ENCODE measurements at regions not wholly inside any gene's neighbourhood (a gene's known extent, or its start where the extent isn't known, plus 50 kb on each side); places are given as distances from the start of the nearest gene placed in this dataset.

GRCh38 chr6:91105532-91105931 lies 518.7 kb upstream of the MAP3K7 start:
- Histone ChIP-seq H3K9me3 (ENCODE audit: control insufficient read depth, low read length) (no peaks in the 10 kb centered on the region), H3K27ac (ENCODE audit: low read length) (no peak overlapping the region), H3K27me3 (ENCODE audit: control insufficient read depth, insufficient read depth) (no peaks in the 10 kb centered on the region), H3K4me1 (ENCODE audit: control insufficient read depth, insufficient read depth, low read length) (no peaks in the 10 kb centered on the region), H3K4me3 (ENCODE audit: low read length) (no peak overlapping the region)
- DNase-seq, result no peak
- intact Hi-C loops (cut with DNase I), result no loop called here
- no peak for ATAC-seq

- Histone ChIP-seq H3K27me3 (ENCODE audit: control insufficient read depth, insufficient read depth) (no peaks in the 10 kb centered on the region), H3K27ac (ENCODE audit: low read length) (no peak overlapping the region), H3K4me3 (ENCODE audit: low read length) (no peak overlapping the region), H3K4me1 (ENCODE audit: control insufficient read depth, insufficient read depth, low read length) (no peaks in the 10 kb centered on the region), H3K9me3 (ENCODE audit: control insufficient read depth, low read length) (no peaks in the 10 kb centered on the region)
- WGBS, result 72% methylated on average over 1 of the region's 1 CpG
- DNase-seq (no peak), ATAC-seq (no peak)
- intact Hi-C loops (cut with DNase I), result no loop called here
Observed at GRCh38 chr6:91099479-91099878, 512.6 kb upstream of the MAP3K7 start.

- ATAC-seq, result no peak
- intact Hi-C loops (cut with DNase I), result no loop called here
Observed at GRCh38 chr6:91098006-91098405, 511.1 kb upstream of the MAP3K7 start.

GRCh38 chr6:91097364-91097763 lies 510.5 kb upstream of the MAP3K7 start:
- Histone ChIP-seq H3K27ac (ENCODE audit: low read length) (no peak overlapping the region), H3K4me3 (ENCODE audit: low read length) (no peak overlapping the region), H3K27me3 (ENCODE audit: control insufficient read depth, insufficient read depth) (no peaks in the 10 kb centered on the region), H3K9me3 (ENCODE audit: control insufficient read depth, low read length) (no peaks in the 10 kb centered on the region), H3K4me1 (ENCODE audit: control insufficient read depth, insufficient read depth, low read length) (no peaks in the 10 kb centered on the region)
- peak in 2 of 3 donors; percentile 39 to 67 for DNase-seq
- no peak for ATAC-seq
- WGBS, result 22% methylated on average over 5 of the region's 5 CpGs
- intact Hi-C loops (cut with DNase I), result no loop called here

More at GRCh38 chr6:91098006-91098405, 511.1 kb upstream of the MAP3K7 start:
- Histone ChIP-seq H3K4me3 (ENCODE audit: low read length) (no peak overlapping the region), H3K9me3 (ENCODE audit: control insufficient read depth, low read length) (no peaks in the 10 kb centered on the region), H3K4me1 (ENCODE audit: control insufficient read depth, insufficient read depth, low read length) (no peaks in the 10 kb centered on the region), H3K27ac (ENCODE audit: low read length) (no peak overlapping the region), H3K27me3 (ENCODE audit: control insufficient read depth, insufficient read depth) (no peaks in the 10 kb centered on the region)
- no peak for DNase-seq
- WGBS, result 68% methylated on average over 5 of the region's 5 CpGs

- intact Hi-C loops (cut with DNase I), result no loop called here
- Histone ChIP-seq H3K27me3 (ENCODE audit: control insufficient read depth, insufficient read depth) (no peaks in the 10 kb centered on the region), H3K4me3 (ENCODE audit: low read length) (no peak overlapping the region), H3K9me3 (ENCODE audit: control insufficient read depth, low read length) (no peaks in the 10 kb centered on the region), H3K27ac (ENCODE audit: low read length) (no peak overlapping the region), H3K4me1 (ENCODE audit: control insufficient read depth, insufficient read depth, low read length) (no peaks in the 10 kb centered on the region)
- ATAC-seq, result no peak
- DNase-seq, result no peak
Observed at GRCh38 chr6:91094806-91095475, 508.1 kb upstream of the MAP3K7 start.

GRCh38 chr6:91094341-91094740 lies 507.5 kb upstream of the MAP3K7 start:
- H3K27me3 ChIP-seq (ENCODE audit: control insufficient read depth, insufficient read depth), result no peaks in the 10 kb centered on the region
- no peaks in the 10 kb centered on the region for H3K4me1 ChIP-seq (ENCODE audit: control insufficient read depth, insufficient read depth, low read length)
- no peak overlapping the region for H3K27ac ChIP-seq (ENCODE audit: low read length)
- DNase-seq, result no peak
- ATAC-seq, result no peak
- H3K4me3 ChIP-seq (ENCODE audit: low read length), result no peak overlapping the region
- no peaks in the 10 kb centered on the region for H3K9me3 ChIP-seq (ENCODE audit: control insufficient read depth, low read length)
- intact Hi-C loops (cut with DNase I), result no loop called here

- WGBS, result 96% methylated on average over 2 of the region's 2 CpGs
- intact Hi-C loops (cut with DNase I), result no loop called here
- Histone ChIP-seq H3K4me1 (ENCODE audit: control insufficient read depth, insufficient read depth, low read length) (no peaks in the 10 kb centered on the region), H3K27me3 (ENCODE audit: control insufficient read depth, insufficient read depth) (no peaks in the 10 kb centered on the region), H3K4me3 (ENCODE audit: low read length) (no peak overlapping the region), H3K27ac (ENCODE audit: low read length) (no peak overlapping the region), H3K9me3 (ENCODE audit: control insufficient read depth, low read length) (no peaks in the 10 kb centered on the region)
- DNase-seq (no peak), ATAC-seq (no peak)
Observed at GRCh38 chr6:91088976-91089375, 502.1 kb upstream of the MAP3K7 start.

GRCh38 chr6:91088515-91088914 lies 501.6 kb upstream of the MAP3K7 start:
- Histone ChIP-seq H3K4me3 (ENCODE audit: low read length) (no peak overlapping the region), H3K27me3 (ENCODE audit: control insufficient read depth, insufficient read depth) (no peaks in the 10 kb centered on the region), H3K4me1 (ENCODE audit: control insufficient read depth, insufficient read depth, low read length) (no peaks in the 10 kb centered on the region), H3K9me3 (ENCODE audit: control insufficient read depth, low read length) (no peaks in the 10 kb centered on the region), H3K27ac (ENCODE audit: low read length) (no peak overlapping the region)
- no peak for DNase-seq
- no peak for ATAC-seq
- intact Hi-C loops (cut with DNase I), result no loop called here
- 45% methylated on average over 1 of the region's 1 CpG for WGBS

GRCh38 chr6:91087908-91088307 lies 501.0 kb upstream of the MAP3K7 start:
- no peak overlapping the region for H3K27ac ChIP-seq (ENCODE audit: low read length)
- H3K4me3 ChIP-seq (ENCODE audit: low read length), result no peak overlapping the region
- intact Hi-C loops (cut with DNase I), result no loop called here
- DNase-seq (no peak), ATAC-seq (no peak)
- no peaks in the 10 kb centered on the region for H3K9me3 ChIP-seq (ENCODE audit: control insufficient read depth, low read length)
- no peaks in the 10 kb centered on the region for H3K4me1 ChIP-seq (ENCODE audit: control insufficient read depth, insufficient read depth, low read length)
- H3K27me3 ChIP-seq (ENCODE audit: control insufficient read depth, insufficient read depth), result no peaks in the 10 kb centered on the region
- 22% methylated on average over 4 of the region's 4 CpGs for WGBS

GRCh38 chr6:91083211-91083610 lies 496.3 kb upstream of the MAP3K7 start:
- H3K27me3 ChIP-seq (ENCODE audit: control insufficient read depth, insufficient read depth), result no peaks in the 10 kb centered on the region
- H3K4me3 ChIP-seq (ENCODE audit: low read length), result no peak overlapping the region
- H3K4me1 ChIP-seq (ENCODE audit: control insufficient read depth, insufficient read depth, low read length), result no peaks in the 10 kb centered on the region
- 49% methylated on average over 5 of the region's 5 CpGs for WGBS
- no peak for DNase-seq
- intact Hi-C loops (cut with DNase I), result no loop called here
- H3K9me3 ChIP-seq (ENCODE audit: control insufficient read depth, low read length), result no peaks in the 10 kb centered on the region
- ATAC-seq, result no peak
- no peak overlapping the region for H3K27ac ChIP-seq (ENCODE audit: low read length)

GRCh38 chr6:91082311-91082832 lies 495.5 kb upstream of the MAP3K7 start:
- intact Hi-C loops (cut with DNase I), result no loop called here
- Histone ChIP-seq H3K9me3 (ENCODE audit: control insufficient read depth, low read length) (no peaks in the 10 kb centered on the region), H3K4me1 (ENCODE audit: control insufficient read depth, insufficient read depth, low read length) (no peaks in the 10 kb centered on the region)

More at GRCh38 chr6:91082311-91082832, 495.5 kb upstream of the MAP3K7 start:
- Histone ChIP-seq H3K27ac (ENCODE audit: low read length) (no peak overlapping the region), H3K27me3 (ENCODE audit: control insufficient read depth, insufficient read depth) (no peaks in the 10 kb centered on the region), H3K4me3 (ENCODE audit: low read length) (no peak overlapping the region)
- WGBS, result 72% methylated on average over 3 of the region's 3 CpGs
- peak in 1 of 3 donors; percentile 49 for DNase-seq
- no peak for ATAC-seq
